ENCODE measurements at regions not wholly inside any gene's neighbourhood (a gene's known extent, or its start where the extent isn't known, plus 50 kb on each side); places are given as distances from the start of the nearest gene placed in this dataset.

DNA sequence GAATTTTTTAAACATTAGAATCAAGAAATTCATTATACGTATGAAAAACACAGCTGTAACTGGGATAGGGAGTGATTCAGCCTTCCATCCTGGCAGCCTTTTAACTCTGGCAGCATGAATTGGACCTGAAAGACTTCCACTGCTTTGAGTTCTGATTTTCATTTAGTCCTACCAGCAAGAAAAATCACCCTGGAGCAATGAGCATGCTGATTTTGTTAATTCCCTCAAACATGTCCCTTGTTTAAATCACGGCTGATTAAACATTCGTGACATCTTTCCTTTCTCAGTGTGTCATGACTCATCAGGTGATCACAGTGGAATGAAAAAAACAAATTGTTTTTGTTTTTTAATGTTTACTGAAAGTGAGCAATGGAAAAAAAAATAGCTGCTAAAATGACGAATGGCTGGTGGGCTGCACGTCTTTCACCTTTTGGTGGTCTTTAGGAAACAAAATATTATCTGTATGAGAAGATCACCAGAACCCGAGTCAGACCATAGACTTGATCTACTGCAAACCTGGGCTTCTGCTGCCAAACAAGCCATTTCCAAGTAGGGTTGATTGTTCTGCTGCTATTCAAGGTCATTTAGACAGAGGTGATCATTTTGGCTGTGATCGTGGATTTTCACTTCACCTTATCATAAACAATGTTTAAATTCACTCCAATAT lies 67.0 kb upstream of the CAND1 start:
- Histone ChIP-seq H3K27ac (ENCODE audit: extremely low read length, insufficient read depth, low read length) (no peak overlapping the region), H2AFZ (ENCODE audit: low read length) (no peak overlapping the region), H4K20me1 (ENCODE audit: insufficient read depth, low read length) (no peaks in the 10 kb centered on the region), H3K4me1 (ENCODE audit: insufficient read depth, low read length) (no peaks in the 10 kb centered on the region), H3K79me2 (ENCODE audit: insufficient read depth, low read length) (no peaks in the 10 kb centered on the region), H3K27me3 (ENCODE audit: control insufficient read depth in 1 of 2, insufficient read depth in 2 of 2, low read length in 2 of 2) (no peaks in the 10 kb centered on the region), H3K9me3 (ENCODE audit: low read length) (no peaks in the 10 kb centered on the region), H3K4me2 (ENCODE audit: low read depth, low read length) (no peak overlapping the region), H3K9ac (ENCODE audit: insufficient read depth, low read depth, low read length) (no peak overlapping the region), H3K36me3 (replicated peaks in 1 of 2; ENCODE audit: control insufficient read depth in 1 of 2, insufficient read depth in 2 of 2, low read length in 2 of 2) (no peaks in the 10 kb centered on the region), H3K4me3 (replicated peaks in 1 of 3; ENCODE audit: insufficient read depth in 1 of 3, low read depth in 2 of 3, low read length in 3 of 3) (no peak overlapping the region)
- ChIA-PET POLR2A (no interaction called here), CTCF (ENCODE audit: low intra/inter-chr PET ratio, low total read pairs) (no interaction called here)
- no peak for ATAC-seq
- intact Hi-C loops (cut with micrococcal nuclease; ENCODE audit: unreplicated experiment) (no loop called here), in situ Hi-C loops (cut with HindIII; ENCODE audit: extremely low pct_ligation_motif_present, low pct_unique_long_range_greater_than_20kb) (no loop called here)
- no peak for DNase-seq (ENCODE audit: low spot score)
- BruUV-seq (replicated peaks), result no TSS peak
- no peak for TF ChIP-seq GZF1 (CRISPR knock-in tag; IDR thresholded peaks at IDR 0.05)
- TF ChIP-seq CREB1 (IDR thresholded peaks at IDR 0.05), result 0 out of 2 replicates have a peak, but pooled peaks have one; percentile 20
- no peak for TF ChIP-seq CREB1 (CRISPR knock-in tag; IDR thresholded peaks at IDR 0.05)
- 14% methylated on average over 7 of the region's 7 CpGs for WGBS (ENCODE audit: low lambda C conversion rate)
- no peak for FAIRE-seq

DNA sequence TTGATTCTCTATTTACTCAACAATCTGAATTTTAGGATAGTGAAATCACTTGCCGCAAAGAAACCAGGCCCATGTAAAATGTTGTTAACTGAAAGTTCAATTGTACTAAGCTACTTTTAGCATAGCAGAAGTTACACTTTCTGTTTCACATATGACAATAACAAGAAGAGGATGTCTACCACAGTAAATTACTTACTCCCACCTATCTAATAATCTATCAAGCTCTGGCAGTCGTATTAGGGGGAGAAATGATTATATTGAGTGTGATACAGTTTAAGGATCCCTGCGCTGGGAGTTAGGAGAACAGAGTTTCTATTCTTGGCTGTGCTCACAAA lies 66.5 kb upstream of the CAND1 start:
- Histone ChIP-seq H3K9me3 (ENCODE audit: low read length) (no peaks in the 10 kb centered on the region), H3K27me3 (ENCODE audit: control insufficient read depth in 1 of 2, insufficient read depth in 2 of 2, low read length in 2 of 2) (no peaks in the 10 kb centered on the region), H2AFZ (ENCODE audit: low read length) (no peak overlapping the region), H3K9ac (ENCODE audit: insufficient read depth, low read depth, low read length) (no peak overlapping the region), H3K4me1 (ENCODE audit: insufficient read depth, low read length) (no peaks in the 10 kb centered on the region), H3K4me2 (ENCODE audit: low read depth, low read length) (no peak overlapping the region), H3K4me3 (replicated peaks in 1 of 3; ENCODE audit: insufficient read depth in 1 of 3, low read depth in 2 of 3, low read length in 3 of 3) (no peak overlapping the region), H4K20me1 (ENCODE audit: insufficient read depth, low read length) (no peaks in the 10 kb centered on the region), H3K27ac (ENCODE audit: extremely low read length, insufficient read depth, low read length) (no peak overlapping the region), H3K79me2 (ENCODE audit: insufficient read depth, low read length) (no peaks in the 10 kb centered on the region), H3K36me3 (replicated peaks in 1 of 2; ENCODE audit: control insufficient read depth in 1 of 2, insufficient read depth in 2 of 2, low read length in 2 of 2) (no peaks in the 10 kb centered on the region)
- ChIA-PET POLR2A (no interaction called here), CTCF (ENCODE audit: low intra/inter-chr PET ratio, low total read pairs) (no interaction called here)
- intact Hi-C loops (cut with micrococcal nuclease; ENCODE audit: unreplicated experiment) (no loop called here), in situ Hi-C loops (cut with HindIII; ENCODE audit: extremely low pct_ligation_motif_present, low pct_unique_long_range_greater_than_20kb) (no loop called here)
- DNase-seq (ENCODE audit: low spot score), result no peak
- BruUV-seq (replicated peaks), result no TSS peak
- no peak for FAIRE-seq
- ATAC-seq, result no peak
- WGBS (ENCODE audit: low lambda C conversion rate), result 31% methylated on average over 3 of the region's 3 CpGs
- TF ChIP-seq, protein P1, sequence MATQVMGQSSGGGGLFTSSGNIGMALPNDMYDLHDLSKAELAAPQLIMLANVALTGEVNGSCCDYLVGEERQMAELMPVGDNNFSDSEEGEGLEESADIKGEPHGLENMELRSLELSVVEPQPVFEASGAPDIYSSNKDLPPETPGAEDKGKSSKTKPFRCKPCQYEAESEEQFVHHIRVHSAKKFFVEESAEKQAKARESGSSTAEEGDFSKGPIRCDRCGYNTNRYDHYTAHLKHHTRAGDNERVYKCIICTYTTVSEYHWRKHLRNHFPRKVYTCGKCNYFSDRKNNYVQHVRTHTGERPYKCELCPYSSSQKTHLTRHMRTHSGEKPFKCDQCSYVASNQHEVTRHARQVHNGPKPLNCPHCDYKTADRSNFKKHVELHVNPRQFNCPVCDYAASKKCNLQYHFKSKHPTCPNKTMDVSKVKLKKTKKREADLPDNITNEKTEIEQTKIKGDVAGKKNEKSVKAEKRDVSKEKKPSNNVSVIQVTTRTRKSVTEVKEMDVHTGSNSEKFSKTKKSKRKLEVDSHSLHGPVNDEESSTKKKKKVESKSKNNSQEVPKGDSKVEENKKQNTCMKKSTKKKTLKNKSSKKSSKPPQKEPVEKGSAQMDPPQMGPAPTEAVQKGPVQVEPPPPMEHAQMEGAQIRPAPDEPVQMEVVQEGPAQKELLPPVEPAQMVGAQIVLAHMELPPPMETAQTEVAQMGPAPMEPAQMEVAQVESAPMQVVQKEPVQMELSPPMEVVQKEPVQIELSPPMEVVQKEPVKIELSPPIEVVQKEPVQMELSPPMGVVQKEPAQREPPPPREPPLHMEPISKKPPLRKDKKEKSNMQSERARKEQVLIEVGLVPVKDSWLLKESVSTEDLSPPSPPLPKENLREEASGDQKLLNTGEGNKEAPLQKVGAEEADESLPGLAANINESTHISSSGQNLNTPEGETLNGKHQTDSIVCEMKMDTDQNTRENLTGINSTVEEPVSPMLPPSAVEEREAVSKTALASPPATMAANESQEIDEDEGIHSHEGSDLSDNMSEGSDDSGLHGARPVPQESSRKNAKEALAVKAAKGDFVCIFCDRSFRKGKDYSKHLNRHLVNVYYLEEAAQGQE (IDR thresholded peaks at IDR 0.05; ENCODE audit: borderline replicate concordance in 1 of 2, low read depth in 1 of 2, low read length in 2 of 2), result no peak
- TF ChIP-seq, protein P2, sequence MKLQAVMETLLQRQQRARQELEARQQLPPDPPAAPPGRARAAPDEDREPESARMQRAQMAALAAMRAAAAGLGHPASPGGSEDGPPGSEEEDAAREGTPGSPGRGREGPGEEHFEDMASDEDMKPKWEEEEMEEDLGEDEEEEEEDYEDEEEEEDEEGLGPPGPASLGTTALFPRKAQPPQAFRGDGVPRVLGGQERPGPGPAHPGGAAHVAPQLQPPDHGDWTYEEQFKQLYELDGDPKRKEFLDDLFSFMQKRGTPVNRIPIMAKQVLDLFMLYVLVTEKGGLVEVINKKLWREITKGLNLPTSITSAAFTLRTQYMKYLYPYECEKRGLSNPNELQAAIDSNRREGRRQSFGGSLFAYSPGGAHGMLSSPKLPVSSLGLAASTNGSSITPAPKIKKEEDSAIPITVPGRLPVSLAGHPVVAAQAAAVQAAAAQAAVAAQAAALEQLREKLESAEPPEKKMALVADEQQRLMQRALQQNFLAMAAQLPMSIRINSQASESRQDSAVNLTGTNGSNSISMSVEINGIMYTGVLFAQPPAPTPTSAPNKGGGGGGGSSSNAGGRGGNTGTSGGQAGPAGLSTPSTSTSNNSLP (IDR thresholded peaks at IDR 0.05; ENCODE audit: low read depth, low read length), result no peak
- TF ChIP-seq ZNF33A (CRISPR knock-in tag; IDR thresholded peaks at IDR 0.05; ENCODE audit: borderline replicate concordance), result no peak
- TF ChIP-seq, protein P3, sequence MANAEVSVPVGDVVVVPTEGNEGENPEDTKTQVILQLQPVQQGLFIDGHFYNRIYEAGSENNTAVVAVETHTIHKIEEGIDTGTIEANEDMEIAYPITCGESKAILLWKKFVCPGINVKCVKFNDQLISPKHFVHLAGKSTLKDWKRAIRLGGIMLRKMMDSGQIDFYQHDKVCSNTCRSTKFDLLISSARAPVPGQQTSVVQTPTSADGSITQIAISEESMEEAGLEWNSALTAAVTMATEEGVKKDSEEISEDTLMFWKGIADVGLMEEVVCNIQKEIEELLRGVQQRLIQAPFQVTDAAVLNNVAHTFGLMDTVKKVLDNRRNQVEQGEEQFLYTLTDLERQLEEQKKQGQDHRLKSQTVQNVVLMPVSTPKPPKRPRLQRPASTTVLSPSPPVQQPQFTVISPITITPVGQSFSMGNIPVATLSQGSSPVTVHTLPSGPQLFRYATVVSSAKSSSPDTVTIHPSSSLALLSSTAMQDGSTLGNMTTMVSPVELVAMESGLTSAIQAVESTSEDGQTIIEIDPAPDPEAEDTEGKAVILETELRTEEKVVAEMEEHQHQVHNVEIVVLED (CRISPR knock-in tag; IDR thresholded peaks at IDR 0.05; ENCODE audit: borderline replicate concordance), result no peak
- no peak for TF ChIP-seq ATF7-NPFF (CRISPR knock-in tag; IDR thresholded peaks at IDR 0.05; ENCODE audit: low read depth)
- TF ChIP-seq NFYC (CRISPR knock-in tag; IDR thresholded peaks at IDR 0.05), result no peak
- no peak for TF ChIP-seq PTBP1 (IDR thresholded peaks at IDR 0.05; ENCODE audit: low read depth, low read length, poor library complexity, severe bottlenecking)
- no peak for TF ChIP-seq SALL2 (CRISPR knock-in tag; IDR thresholded peaks at IDR 0.05)

Data from HepG2 (cell line).